ENCODE measurements at regions not wholly inside any gene's neighbourhood (a gene's known extent, or its start where the extent isn't known, plus 50 kb on each side); places are given as distances from the start of the nearest gene placed in this dataset.

DNA sequence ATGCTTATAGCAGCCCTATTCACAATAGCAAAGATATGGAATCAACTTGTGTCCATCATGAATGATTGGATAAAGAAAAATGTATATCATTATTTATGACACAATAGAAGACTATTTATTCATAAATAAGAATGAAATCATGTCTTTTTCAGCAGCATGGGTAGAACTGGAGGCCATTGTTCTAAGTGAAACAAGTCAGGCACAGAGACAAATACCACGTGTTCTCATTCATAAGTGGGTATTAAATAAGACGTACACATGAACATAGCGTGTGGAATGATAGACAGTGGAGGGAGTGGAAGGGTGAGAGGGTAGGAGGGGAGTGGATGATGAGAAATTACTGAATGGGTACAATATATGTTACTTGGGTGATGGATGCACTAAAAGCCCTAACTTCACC lies 762.4 kb downstream of the REEP3 start:
- Histone ChIP-seq H3K27me3 (no peaks in the 10 kb centered on the region), H3K79me2 (no peaks in the 10 kb centered on the region), H3K9me3 (ENCODE audit: low read depth) (no peaks in the 10 kb centered on the region), H3K36me3 (replicated peaks; ENCODE audit: insufficient read depth, low read depth) (no peaks in the 10 kb centered on the region), H2AFZ (no peak overlapping the region), H3K27ac (no peak overlapping the region), H3K4me3 (no peak overlapping the region), H4K20me1 (ENCODE audit: insufficient read depth, poor library complexity, severe bottlenecking) (no peaks in the 10 kb centered on the region), H3K4me2 (no peak overlapping the region), H3K9me2 (replicated peaks; ENCODE audit: insufficient read depth) (no peaks in the 10 kb centered on the region), H3K4me1 (ENCODE audit: insufficient read depth) (no peaks in the 10 kb centered on the region)
- DNase-seq (ENCODE audit: low spot score): no peak
- 91% methylated on average over 3 of the region's 3 CpGs for WGBS (ENCODE audit: low lambda C conversion rate, missing lambda C conversion rate)
- TF ChIP-seq EZH2phosphoT487 (IDR thresholded peaks at IDR 0.05; ENCODE audit: low read depth, severe bottlenecking, unreplicated experiment): no peak
- no peak for TF ChIP-seq EZH2 (IDR thresholded peaks at IDR 0.05; ENCODE audit: borderline replicate concordance)
- TF ChIP-seq, protein P1, sequence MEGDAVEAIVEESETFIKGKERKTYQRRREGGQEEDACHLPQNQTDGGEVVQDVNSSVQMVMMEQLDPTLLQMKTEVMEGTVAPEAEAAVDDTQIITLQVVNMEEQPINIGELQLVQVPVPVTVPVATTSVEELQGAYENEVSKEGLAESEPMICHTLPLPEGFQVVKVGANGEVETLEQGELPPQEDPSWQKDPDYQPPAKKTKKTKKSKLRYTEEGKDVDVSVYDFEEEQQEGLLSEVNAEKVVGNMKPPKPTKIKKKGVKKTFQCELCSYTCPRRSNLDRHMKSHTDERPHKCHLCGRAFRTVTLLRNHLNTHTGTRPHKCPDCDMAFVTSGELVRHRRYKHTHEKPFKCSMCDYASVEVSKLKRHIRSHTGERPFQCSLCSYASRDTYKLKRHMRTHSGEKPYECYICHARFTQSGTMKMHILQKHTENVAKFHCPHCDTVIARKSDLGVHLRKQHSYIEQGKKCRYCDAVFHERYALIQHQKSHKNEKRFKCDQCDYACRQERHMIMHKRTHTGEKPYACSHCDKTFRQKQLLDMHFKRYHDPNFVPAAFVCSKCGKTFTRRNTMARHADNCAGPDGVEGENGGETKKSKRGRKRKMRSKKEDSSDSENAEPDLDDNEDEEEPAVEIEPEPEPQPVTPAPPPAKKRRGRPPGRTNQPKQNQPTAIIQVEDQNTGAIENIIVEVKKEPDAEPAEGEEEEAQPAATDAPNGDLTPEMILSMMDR (IDR thresholded peaks at IDR 0.05; ENCODE audit: poor library complexity): no peak

GRCh38 chr10:64286533-64286932 lies 765.3 kb downstream of the REEP3 start:
- DNase-seq (ENCODE audit: low spot score): no peak
- no peak overlapping the region for H3K4me3 ChIP-seq
- no peaks in the 10 kb centered on the region for H3K79me2 ChIP-seq
- no peak overlapping the region for H3K4me2 ChIP-seq
- no peaks in the 10 kb centered on the region for H3K9me2 ChIP-seq (replicated peaks; ENCODE audit: insufficient read depth)
- TF ChIP-seq, protein P1 (IDR thresholded peaks at IDR 0.05; ENCODE audit: poor library complexity): no peak
- no peak for TF ChIP-seq EZH2phosphoT487 (IDR thresholded peaks at IDR 0.05; ENCODE audit: low read depth, severe bottlenecking, unreplicated experiment)
- TF ChIP-seq EZH2 (IDR thresholded peaks at IDR 0.05; ENCODE audit: borderline replicate concordance): no peak
- no peak overlapping the region for H3K27ac ChIP-seq
- H3K4me1 ChIP-seq (ENCODE audit: insufficient read depth): no peaks in the 10 kb centered on the region
- no peaks in the 10 kb centered on the region for H3K27me3 ChIP-seq
- no peaks in the 10 kb centered on the region for H3K9me3 ChIP-seq (ENCODE audit: low read depth)
- 91% methylated on average over 2 of the region's 2 CpGs for WGBS (ENCODE audit: low lambda C conversion rate, missing lambda C conversion rate)
- H3K36me3 ChIP-seq (replicated peaks; ENCODE audit: insufficient read depth, low read depth): no peaks in the 10 kb centered on the region
- no peak overlapping the region for H2AFZ ChIP-seq
- H4K20me1 ChIP-seq (ENCODE audit: insufficient read depth, poor library complexity, severe bottlenecking): no peaks in the 10 kb centered on the region

- Histone ChIP-seq H3K36me3 (replicated peaks; ENCODE audit: insufficient read depth, low read depth) (no peaks in the 10 kb centered on the region), H4K20me1 (ENCODE audit: insufficient read depth, poor library complexity, severe bottlenecking) (no peaks in the 10 kb centered on the region), H3K9me3 (ENCODE audit: low read depth) (no peaks in the 10 kb centered on the region), H3K4me3 (no peak overlapping the region), H3K4me2 (no peak overlapping the region), H3K4me1 (ENCODE audit: insufficient read depth) (no peaks in the 10 kb centered on the region), H2AFZ (no peak overlapping the region), H3K27ac (no peak overlapping the region), H3K27me3 (no peaks in the 10 kb centered on the region), H3K9me2 (replicated peaks; ENCODE audit: insufficient read depth) (no peaks in the 10 kb centered on the region), H3K79me2 (no peaks in the 10 kb centered on the region)
- WGBS (ENCODE audit: low lambda C conversion rate, missing lambda C conversion rate): 96% methylated on average over 1 of the region's 1 CpG
- DNase-seq (ENCODE audit: low spot score): no peak
- no peak for TF ChIP-seq EZH2phosphoT487 (IDR thresholded peaks at IDR 0.05; ENCODE audit: low read depth, severe bottlenecking, unreplicated experiment)
- TF ChIP-seq EZH2 (IDR thresholded peaks at IDR 0.05; ENCODE audit: borderline replicate concordance): no peak
- TF ChIP-seq, protein P1 (IDR thresholded peaks at IDR 0.05; ENCODE audit: poor library complexity): no peak
Observed at GRCh38 chr10:64288404-64288803, 767.2 kb downstream of the REEP3 start.

- H3K4me2 ChIP-seq: no peak overlapping the region
- no peak for DNase-seq (ENCODE audit: low spot score)
- H3K36me3 ChIP-seq (replicated peaks; ENCODE audit: insufficient read depth, low read depth): no peaks in the 10 kb centered on the region
- no peaks in the 10 kb centered on the region for H4K20me1 ChIP-seq (ENCODE audit: insufficient read depth, poor library complexity, severe bottlenecking)
- WGBS (ENCODE audit: low lambda C conversion rate, missing lambda C conversion rate): 72% methylated on average over 1 of the region's 1 CpG
- no peaks in the 10 kb centered on the region for H3K27me3 ChIP-seq
- H3K9me2 ChIP-seq (replicated peaks; ENCODE audit: insufficient read depth): no peaks in the 10 kb centered on the region
- no peak overlapping the region for H2AFZ ChIP-seq
- no peaks in the 10 kb centered on the region for H3K79me2 ChIP-seq
- no peak overlapping the region for H3K4me3 ChIP-seq
- no peak overlapping the region for H3K27ac ChIP-seq
- H3K9me3 ChIP-seq (ENCODE audit: low read depth): no peaks in the 10 kb centered on the region
- no peaks in the 10 kb centered on the region for H3K4me1 ChIP-seq (ENCODE audit: insufficient read depth)
- no peak for TF ChIP-seq EZH2phosphoT487 (IDR thresholded peaks at IDR 0.05; ENCODE audit: low read depth, severe bottlenecking, unreplicated experiment)
- TF ChIP-seq, protein P1 (IDR thresholded peaks at IDR 0.05; ENCODE audit: poor library complexity): no peak
Observed at GRCh38 chr10:64303566-64303965, 782.4 kb downstream of the REEP3 start.

All from hepatocyte (in vitro differentiated cells).